ENCODE measurements at regions not wholly inside any gene's neighbourhood (a gene's known extent, or its start where the extent isn't known, plus 50 kb on each side); places are given as distances from the start of the nearest gene placed in this dataset.

DNA sequence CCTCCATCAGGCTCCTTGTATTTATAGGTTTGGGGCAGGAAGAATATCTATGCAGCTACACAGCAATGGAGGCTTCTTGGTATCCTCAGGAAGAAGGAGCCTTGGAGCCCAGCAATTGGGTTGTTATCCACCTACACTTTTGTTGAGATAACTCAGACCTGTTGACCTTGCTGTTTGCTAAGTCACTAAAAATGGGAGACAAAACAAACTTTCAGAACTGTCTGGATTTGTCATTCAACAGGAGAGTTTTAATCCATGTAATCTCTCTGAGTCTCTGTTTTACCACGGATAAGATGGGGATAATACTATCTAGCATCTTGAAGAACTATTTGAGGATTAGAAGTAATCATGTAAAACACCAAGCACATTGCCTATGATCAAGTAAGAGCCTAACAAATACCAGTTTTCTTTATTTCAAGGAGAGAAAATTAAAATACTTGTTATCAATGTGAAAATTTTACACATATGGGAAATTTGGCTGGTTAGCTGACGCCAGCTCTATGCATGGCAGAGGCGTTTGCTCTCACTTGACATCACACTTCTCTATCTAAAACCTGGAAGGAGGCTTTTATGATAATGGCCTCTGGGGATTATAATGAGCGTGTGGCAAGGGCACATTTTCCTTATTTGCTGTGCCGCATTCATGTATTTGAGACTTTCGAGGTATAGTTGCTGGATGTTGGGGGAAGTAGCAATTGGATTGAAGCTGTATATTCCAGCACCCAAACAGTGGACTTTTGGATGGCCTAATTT, 215.6 kb downstream of the PDCD6IP start:
- no peak for DNase-seq
- H3K9me3 ChIP-seq = no peaks in the 10 kb centered on the region
- no peak overlapping the region for H3K27ac ChIP-seq
- no peak overlapping the region for H3K4me3 ChIP-seq
- H3K27me3 ChIP-seq = no peaks in the 10 kb centered on the region
- TF ChIP-seq, protein P1, sequence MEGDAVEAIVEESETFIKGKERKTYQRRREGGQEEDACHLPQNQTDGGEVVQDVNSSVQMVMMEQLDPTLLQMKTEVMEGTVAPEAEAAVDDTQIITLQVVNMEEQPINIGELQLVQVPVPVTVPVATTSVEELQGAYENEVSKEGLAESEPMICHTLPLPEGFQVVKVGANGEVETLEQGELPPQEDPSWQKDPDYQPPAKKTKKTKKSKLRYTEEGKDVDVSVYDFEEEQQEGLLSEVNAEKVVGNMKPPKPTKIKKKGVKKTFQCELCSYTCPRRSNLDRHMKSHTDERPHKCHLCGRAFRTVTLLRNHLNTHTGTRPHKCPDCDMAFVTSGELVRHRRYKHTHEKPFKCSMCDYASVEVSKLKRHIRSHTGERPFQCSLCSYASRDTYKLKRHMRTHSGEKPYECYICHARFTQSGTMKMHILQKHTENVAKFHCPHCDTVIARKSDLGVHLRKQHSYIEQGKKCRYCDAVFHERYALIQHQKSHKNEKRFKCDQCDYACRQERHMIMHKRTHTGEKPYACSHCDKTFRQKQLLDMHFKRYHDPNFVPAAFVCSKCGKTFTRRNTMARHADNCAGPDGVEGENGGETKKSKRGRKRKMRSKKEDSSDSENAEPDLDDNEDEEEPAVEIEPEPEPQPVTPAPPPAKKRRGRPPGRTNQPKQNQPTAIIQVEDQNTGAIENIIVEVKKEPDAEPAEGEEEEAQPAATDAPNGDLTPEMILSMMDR (IDR thresholded peaks at IDR 0.05) = no peak
- no peaks in the 10 kb centered on the region for H3K36me3 ChIP-seq
- peaks cover 0 to 21% (median 4%) of the 10 kb centered on the region in 4 donors for H3K4me1 ChIP-seq
- intact Hi-C loops (cut with DNase I; ENCODE audit: low total_unique reads) = no loop called here

DNA sequence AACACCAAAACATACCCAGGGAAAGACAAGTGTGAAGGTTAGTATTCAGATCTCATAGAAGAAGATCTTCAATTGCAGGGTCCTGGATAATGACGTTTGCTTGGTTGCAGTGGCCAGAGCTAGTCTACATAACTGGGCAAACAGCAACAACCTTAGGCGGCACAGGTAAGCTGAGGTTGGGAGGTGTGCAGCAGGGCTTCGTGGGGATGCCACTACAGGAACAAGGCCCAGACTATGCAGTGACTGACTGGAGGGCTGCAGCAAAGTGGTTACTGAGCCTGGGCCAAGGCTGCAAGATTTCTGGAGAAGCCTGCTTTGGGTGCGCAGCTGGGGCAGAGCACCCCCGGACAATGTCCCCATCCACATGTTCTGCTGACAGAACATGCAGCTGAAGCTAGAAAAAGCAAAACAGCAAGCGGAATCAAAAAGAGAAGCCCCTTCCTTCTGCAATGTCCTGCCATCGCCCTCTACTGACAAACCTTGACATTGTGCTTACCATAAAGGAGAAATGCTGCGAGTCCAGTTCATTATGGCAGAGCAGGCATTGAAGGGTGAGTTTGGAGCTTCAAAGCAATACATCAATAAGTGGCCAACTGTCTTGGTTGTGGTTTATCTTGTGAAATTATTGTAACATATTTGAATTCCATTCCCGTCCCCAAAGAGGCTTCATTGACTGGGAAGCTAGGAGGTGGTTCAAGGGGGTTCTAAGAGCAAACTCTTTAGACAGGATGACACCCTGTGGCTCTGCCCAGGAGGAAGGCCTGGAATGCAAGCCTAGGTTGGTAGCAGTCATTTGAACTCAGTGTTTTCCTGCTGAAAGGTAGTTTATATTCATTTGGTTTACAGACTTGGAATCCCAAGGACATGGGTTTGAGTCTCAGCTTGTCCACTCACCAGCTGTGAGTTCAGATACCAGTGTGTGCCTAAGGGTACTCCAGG, 217.0 kb downstream of the PDCD6IP start:
- no peak for DNase-seq
- H3K27me3 ChIP-seq = no peaks in the 10 kb centered on the region
- H3K4me3 ChIP-seq = no peak overlapping the region
- TF ChIP-seq, protein P1 (IDR thresholded peaks at IDR 0.05) = no peak
- H3K27ac ChIP-seq = no peak overlapping the region
- H3K9me3 ChIP-seq = no peaks in the 10 kb centered on the region
- H3K36me3 ChIP-seq = no peaks in the 10 kb centered on the region
- intact Hi-C loops (cut with DNase I; ENCODE audit: low total_unique reads) = no loop called here
- H3K4me1 ChIP-seq = peaks cover 0 to 21% (median 4%) of the 10 kb centered on the region in 4 donors

DNA sequence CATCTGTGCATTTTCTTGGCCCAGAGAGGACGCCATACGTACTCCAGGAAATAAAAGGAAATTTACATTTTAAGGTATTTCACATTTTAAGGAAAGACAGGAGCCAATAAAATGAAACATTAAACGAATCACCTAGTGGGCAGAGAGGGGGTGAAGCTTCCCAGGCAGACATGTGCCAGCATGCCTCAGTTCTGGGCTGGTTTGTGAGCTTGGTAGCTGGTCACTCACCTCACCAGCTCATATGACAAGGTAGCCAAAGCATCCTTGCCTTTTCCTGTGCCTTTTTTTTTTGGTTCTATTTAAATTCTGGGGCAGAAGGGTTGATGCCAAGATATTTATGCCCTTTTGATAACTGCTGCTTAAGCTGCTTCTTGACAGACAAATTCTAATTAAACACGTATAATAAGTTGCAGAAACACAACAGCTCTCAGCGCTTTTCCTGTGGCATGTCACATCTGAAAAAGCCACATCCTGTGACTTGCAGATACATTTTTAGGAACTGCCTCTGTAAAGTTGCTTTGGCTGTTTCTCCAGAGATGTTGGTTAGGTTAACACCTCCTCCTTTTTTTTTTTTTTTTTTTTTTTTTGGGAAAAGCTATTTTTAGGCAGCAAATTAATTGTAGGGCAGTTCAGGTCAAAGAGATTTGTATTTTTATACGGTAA, 218.6 kb downstream of the PDCD6IP start:
- intact Hi-C loops (cut with DNase I; ENCODE audit: low total_unique reads) = no loop called here
- no peak overlapping the region for H3K4me3 ChIP-seq
- H3K27ac ChIP-seq = no peak overlapping the region
- H3K4me1 ChIP-seq = peaks cover 0 to 11% (median 2%) of the 10 kb centered on the region in 4 donors
- no peaks in the 10 kb centered on the region for H3K9me3 ChIP-seq
- H3K36me3 ChIP-seq = no peaks in the 10 kb centered on the region
- H3K27me3 ChIP-seq = no peaks in the 10 kb centered on the region
- TF ChIP-seq, protein P1 (IDR thresholded peaks at IDR 0.05) = no peak
- no peak for DNase-seq

DNA sequence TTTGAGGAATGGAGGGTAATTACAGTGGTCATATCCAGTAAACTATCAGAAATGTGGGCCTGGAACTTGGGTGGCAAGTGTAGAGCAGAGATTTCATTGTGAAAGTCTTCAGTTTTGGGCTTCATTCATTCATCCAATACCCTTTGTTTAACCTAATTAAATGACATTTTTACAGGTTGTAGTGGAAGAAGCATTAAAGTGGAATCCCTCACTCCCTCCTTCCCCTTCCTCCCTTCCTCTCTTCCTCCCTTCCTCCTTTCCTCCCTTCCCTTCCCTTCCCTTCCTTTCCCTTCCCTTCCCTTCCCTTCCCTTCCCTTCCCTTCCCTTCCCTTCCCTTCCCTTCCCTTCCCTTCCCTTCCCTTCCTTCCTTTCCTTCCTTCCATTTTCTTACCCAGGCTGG, 219.3 kb downstream of the PDCD6IP start:
- TF ChIP-seq, protein P1 (IDR thresholded peaks at IDR 0.05) = no peak
- H3K27me3 ChIP-seq = no peaks in the 10 kb centered on the region
- H3K9me3 ChIP-seq = no peaks in the 10 kb centered on the region
- no peaks in the 10 kb centered on the region for H3K36me3 ChIP-seq
- H3K4me3 ChIP-seq = no peak overlapping the region
- H3K27ac ChIP-seq = no peak overlapping the region
- H3K4me1 ChIP-seq = peaks cover 0 to 4% (median 0%) of the 10 kb centered on the region in 4 donors
- DNase-seq = no peak
- intact Hi-C loops (cut with DNase I; ENCODE audit: low total_unique reads) = no loop called here

DNA sequence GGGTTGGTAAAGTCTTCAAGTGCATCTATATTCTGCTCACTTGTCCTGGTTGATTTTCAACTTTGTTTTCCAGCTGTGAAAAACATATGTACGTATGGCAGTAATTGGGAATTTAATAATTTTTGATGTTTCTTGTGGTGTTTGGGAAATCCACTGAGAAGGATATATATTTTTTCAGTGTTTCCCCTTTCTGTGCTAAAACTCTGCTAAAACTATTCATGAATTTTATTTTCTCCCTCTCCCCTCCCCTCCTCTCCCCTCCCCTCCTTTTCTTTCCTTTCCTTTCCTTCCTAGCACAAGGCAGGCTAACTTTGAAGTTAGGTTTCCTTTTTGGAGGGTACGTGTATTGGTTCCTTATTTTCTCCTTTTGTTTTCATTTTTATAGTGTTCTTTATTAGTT, 220.7 kb downstream of the PDCD6IP start:
- H3K9me3 ChIP-seq = no peaks in the 10 kb centered on the region
- no peaks in the 10 kb centered on the region for H3K27me3 ChIP-seq
- no peaks in the 10 kb centered on the region for H3K36me3 ChIP-seq
- no peak overlapping the region for H3K4me3 ChIP-seq
- no peak overlapping the region for H3K27ac ChIP-seq
- H3K4me1 ChIP-seq = peaks cover 0 to 3% (median 0%) of the 10 kb centered on the region in 4 donors
- no peak for DNase-seq
- intact Hi-C loops (cut with DNase I; ENCODE audit: low total_unique reads) = no loop called here
- TF ChIP-seq, protein P1 (IDR thresholded peaks at IDR 0.05) = no peak
